ENCODE measurements at regions not wholly inside any gene's neighbourhood (a gene's known extent, or its start where the extent isn't known, plus 50 kb on each side); places are given as distances from the start of the nearest gene placed in this dataset.

DNA sequence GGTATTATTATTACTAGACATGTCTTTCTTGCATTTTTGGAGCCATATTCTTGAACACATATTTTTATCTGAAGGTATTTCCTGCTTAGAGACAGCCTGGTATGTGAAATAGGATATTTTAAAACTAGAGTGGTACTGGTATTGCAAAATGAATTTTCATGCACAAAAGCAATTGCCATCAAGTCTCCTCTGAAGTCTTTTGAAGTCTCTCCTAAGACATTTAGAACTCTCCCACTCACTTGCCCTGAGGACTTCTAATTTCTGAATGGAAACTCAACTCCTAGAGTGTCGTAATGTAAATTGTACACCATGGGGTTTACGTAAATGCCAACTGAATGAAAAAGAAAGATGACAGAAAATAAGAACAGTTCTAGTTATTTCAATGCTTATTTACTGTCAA is 967.0 kb downstream of the DCDC2C start:
- Mint-ChIP-seq H3K36me3 (ENCODE audit: unreplicated experiment) (peaks cover 2% of the 10 kb centered on the region), H3K9me3 (ENCODE audit: unreplicated experiment) (peaks cover 9% of the 10 kb centered on the region), H3K4me1 (ENCODE audit: unreplicated experiment) (peaks cover 44% of the 10 kb centered on the region), H3K27ac (ENCODE audit: unreplicated experiment) (peak overlapping the region; percentile 78), H3K27me3 (ENCODE audit: unreplicated experiment) (no peaks in the 10 kb centered on the region), H3K4me3 (ENCODE audit: unreplicated experiment) (no peak overlapping the region)
- DNase-seq (ENCODE audit: extremely low spot score, unreplicated experiment): no peak
- TF ChIP-seq, protein P1, sequence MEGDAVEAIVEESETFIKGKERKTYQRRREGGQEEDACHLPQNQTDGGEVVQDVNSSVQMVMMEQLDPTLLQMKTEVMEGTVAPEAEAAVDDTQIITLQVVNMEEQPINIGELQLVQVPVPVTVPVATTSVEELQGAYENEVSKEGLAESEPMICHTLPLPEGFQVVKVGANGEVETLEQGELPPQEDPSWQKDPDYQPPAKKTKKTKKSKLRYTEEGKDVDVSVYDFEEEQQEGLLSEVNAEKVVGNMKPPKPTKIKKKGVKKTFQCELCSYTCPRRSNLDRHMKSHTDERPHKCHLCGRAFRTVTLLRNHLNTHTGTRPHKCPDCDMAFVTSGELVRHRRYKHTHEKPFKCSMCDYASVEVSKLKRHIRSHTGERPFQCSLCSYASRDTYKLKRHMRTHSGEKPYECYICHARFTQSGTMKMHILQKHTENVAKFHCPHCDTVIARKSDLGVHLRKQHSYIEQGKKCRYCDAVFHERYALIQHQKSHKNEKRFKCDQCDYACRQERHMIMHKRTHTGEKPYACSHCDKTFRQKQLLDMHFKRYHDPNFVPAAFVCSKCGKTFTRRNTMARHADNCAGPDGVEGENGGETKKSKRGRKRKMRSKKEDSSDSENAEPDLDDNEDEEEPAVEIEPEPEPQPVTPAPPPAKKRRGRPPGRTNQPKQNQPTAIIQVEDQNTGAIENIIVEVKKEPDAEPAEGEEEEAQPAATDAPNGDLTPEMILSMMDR (IDR thresholded peaks at IDR 0.05): no peak

DNA sequence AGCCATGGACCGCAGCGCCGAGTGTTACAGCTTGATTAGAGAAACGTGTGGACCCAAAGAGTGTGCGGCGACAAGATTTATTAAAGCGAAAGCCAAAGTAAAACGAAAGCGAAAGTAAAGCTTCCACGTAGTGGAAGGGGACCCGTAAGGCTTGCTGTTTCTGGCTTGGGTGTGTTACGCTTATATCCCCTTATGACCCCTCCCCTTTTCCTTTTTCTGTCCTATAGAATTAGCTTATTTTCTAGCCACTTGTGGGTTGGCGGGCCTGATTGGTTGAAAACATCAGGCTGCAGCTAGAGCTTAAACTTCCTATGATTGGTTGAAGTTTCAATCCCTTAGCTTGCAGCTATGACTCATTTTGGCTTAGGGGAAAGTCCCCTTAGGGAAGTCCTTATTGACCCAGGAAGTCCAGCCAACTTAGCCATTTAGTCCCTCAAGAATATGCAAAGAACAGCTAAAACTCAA is 969.7 kb downstream of the DCDC2C start:
- H3K4me1 Mint-ChIP-seq (ENCODE audit: unreplicated experiment): peaks cover 42% of the 10 kb centered on the region
- no peak overlapping the region for H3K27ac Mint-ChIP-seq (ENCODE audit: unreplicated experiment)
- no peak overlapping the region for H3K4me3 Mint-ChIP-seq (ENCODE audit: unreplicated experiment)
- peaks cover under 1% of the 10 kb centered on the region for H3K36me3 Mint-ChIP-seq (ENCODE audit: unreplicated experiment)
- H3K27me3 Mint-ChIP-seq (ENCODE audit: unreplicated experiment): no peaks in the 10 kb centered on the region
- TF ChIP-seq, protein P1 (IDR thresholded peaks at IDR 0.05): no peak
- no peak for DNase-seq (ENCODE audit: extremely low spot score, unreplicated experiment)
- peaks cover 4% of the 10 kb centered on the region for H3K9me3 Mint-ChIP-seq (ENCODE audit: unreplicated experiment)

DNA sequence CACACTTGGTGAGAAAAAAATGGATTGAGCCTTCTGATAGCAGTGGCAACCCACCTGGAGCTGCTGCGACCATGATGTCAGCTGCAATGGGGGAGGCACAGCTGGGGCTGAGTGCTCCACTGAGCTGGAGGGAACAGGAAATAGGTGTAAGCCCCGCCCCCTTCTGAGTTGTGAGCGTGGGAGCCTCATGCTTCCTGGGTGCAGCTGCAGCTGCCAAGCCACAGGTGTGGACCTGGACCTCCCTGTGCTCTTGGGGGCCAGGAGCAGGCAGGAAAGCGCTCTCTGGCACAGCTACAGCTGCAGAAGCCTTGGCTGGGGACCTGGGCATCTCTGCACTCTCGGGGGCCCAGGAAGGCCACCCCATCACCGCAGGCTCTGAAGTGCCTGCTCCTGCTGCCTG is 970.6 kb downstream of the DCDC2C start:
- H3K27ac Mint-ChIP-seq (ENCODE audit: unreplicated experiment): no peak overlapping the region
- TF ChIP-seq, protein P1 (IDR thresholded peaks at IDR 0.05): no peak
- no peaks in the 10 kb centered on the region for H3K36me3 Mint-ChIP-seq (ENCODE audit: unreplicated experiment)
- no peak for DNase-seq (ENCODE audit: extremely low spot score, unreplicated experiment)
- peaks cover 4% of the 10 kb centered on the region for H3K9me3 Mint-ChIP-seq (ENCODE audit: unreplicated experiment)
- no peaks in the 10 kb centered on the region for H3K27me3 Mint-ChIP-seq (ENCODE audit: unreplicated experiment)
- H3K4me1 Mint-ChIP-seq (ENCODE audit: unreplicated experiment): peaks cover 36% of the 10 kb centered on the region
- no peak overlapping the region for H3K4me3 Mint-ChIP-seq (ENCODE audit: unreplicated experiment)

DNA sequence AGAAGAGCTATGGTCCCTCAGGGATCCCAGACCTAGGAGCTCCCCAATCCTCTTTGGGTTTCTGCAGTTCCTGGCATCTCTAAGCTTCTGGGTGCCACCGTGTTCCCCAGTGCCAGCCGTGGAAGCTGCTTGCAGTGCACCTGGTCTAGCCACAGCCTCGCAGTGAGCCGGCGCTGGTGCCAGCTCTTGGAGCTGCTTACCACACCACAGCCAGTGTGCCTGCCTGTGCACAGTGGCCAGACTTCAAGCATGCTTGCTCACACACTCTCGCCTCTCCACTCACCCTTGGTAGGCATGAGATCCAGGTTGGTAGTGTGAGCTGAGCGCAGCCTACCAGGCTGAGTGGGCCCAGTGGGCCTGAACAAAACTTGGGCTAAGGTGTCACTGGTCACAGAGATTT is 971.9 kb downstream of the DCDC2C start:
- Mint-ChIP-seq H3K9me3 (ENCODE audit: unreplicated experiment) (peaks cover 4% of the 10 kb centered on the region), H3K27me3 (ENCODE audit: unreplicated experiment) (no peaks in the 10 kb centered on the region), H3K27ac (ENCODE audit: unreplicated experiment) (no peak overlapping the region), H3K4me3 (ENCODE audit: unreplicated experiment) (no peak overlapping the region), H3K4me1 (ENCODE audit: unreplicated experiment) (peaks cover 28% of the 10 kb centered on the region), H3K36me3 (ENCODE audit: unreplicated experiment) (no peaks in the 10 kb centered on the region)
- TF ChIP-seq, protein P1 (IDR thresholded peaks at IDR 0.05): no peak
- no peak for DNase-seq (ENCODE audit: extremely low spot score, unreplicated experiment)

DNA sequence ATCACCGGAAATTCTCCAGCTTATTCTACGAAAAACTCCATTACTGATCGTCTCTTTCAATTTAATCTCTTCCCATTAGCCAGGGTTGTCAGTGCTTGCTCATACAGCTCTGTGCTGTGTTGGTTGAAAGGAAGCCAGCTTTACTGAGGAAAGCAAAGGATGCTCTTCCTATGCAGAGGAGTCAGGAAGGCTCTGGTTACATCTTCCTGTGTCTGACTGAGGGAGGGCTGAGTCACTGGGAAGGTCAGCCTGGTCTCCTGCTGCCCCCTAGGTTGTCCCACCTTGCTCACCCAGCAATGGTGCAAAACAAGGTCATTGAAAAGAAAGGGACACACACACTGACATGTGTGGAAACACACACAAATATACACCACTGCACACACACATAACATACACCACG is 975.6 kb downstream of the DCDC2C start:
- Mint-ChIP-seq H3K36me3 (ENCODE audit: unreplicated experiment) (no peaks in the 10 kb centered on the region), H3K4me3 (ENCODE audit: unreplicated experiment) (no peak overlapping the region), H3K9me3 (ENCODE audit: unreplicated experiment) (no peaks in the 10 kb centered on the region), H3K27me3 (ENCODE audit: unreplicated experiment) (no peaks in the 10 kb centered on the region), H3K4me1 (ENCODE audit: unreplicated experiment) (peaks cover 4% of the 10 kb centered on the region), H3K27ac (ENCODE audit: unreplicated experiment) (no peak overlapping the region)
- TF ChIP-seq, protein P1 (IDR thresholded peaks at IDR 0.05): no peak
- no peak for DNase-seq (ENCODE audit: extremely low spot score, unreplicated experiment)

Data from osteocyte (in vitro differentiated cells).